ENCODE measurements at regions not wholly inside any gene's neighbourhood (a gene's known extent, or its start where the extent isn't known, plus 50 kb on each side); places are given as distances from the start of the nearest gene placed in this dataset.

DNA sequence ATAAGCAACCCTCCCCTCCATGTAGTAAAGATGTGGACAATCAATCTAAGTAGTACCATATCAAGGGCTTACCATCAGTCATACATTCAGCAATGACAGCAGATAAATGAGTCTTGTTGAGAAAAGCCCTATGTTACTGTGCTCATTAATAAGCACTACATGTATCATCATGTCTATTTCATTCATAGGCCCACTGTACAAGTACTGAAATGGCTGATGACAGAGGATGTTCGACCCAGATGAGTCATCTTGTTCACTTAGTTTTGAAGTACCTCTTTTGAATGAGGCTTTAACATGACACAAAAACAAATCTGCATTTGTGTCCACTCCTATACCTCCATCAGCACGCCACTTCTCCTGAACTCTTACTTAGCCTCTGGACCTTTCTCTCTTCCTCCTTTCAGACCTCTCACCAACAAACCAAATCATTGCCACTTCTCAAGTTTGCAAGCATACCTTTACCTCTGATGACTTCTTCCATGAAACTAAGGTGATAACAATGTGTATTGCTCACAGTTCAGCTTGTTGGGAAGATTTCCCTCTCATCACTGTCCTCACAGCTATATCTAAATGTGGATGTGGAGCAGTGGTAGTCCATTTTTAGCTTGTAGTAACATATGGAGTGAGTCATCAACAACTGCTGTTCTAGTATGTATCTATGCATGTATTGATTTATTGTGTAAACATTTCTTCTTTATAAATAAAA is 921.0 kb upstream of the SLC39A10 start:
- Mint-ChIP-seq H3K27ac (no peak overlapping the region), H3K27me3 (ENCODE audit: low read depth in 3 of 3) (peaks cover 0 to 2% (median 0%) of the 10 kb centered on the region in 3 donors), H3K36me3 (no peaks in the 10 kb centered on the region), H3K9me3 (peaks cover 2 to 8% (median 4%) of the 10 kb centered on the region in 7 donors), H3K4me1 (no peaks in the 10 kb centered on the region), H3K4me3 (no peak overlapping the region)
- H3K4me1 ChIP-seq (ENCODE audit: control insufficient read depth in 1 of 2, insufficient read depth in 2 of 2, low read length in 2 of 2): no peaks in the 10 kb centered on the region
- no peak for TF ChIP-seq CTCF (IDR thresholded peaks at IDR 0.05)
- H4K20me1 ChIP-seq (ENCODE audit: insufficient read depth, low read length): no peaks in the 10 kb centered on the region
- no peaks in the 10 kb centered on the region for H3K27me3 ChIP-seq (ENCODE audit: control insufficient read depth in 2 of 2, insufficient read depth in 2 of 2, low read length in 2 of 2)
- H3K27ac ChIP-seq (ENCODE audit: low read depth in 1 of 2, low read length in 2 of 2): no peak overlapping the region
- peaks cover 3 to 10% of the 10 kb centered on the region in 2 donors for H3K9me3 ChIP-seq (replicated peaks in 1 of 2; ENCODE audit: control insufficient read depth in 1 of 2, insufficient read depth in 1 of 2, low read length in 2 of 2)
- no peaks in the 10 kb centered on the region for H3K36me3 ChIP-seq (replicated peaks in 1 of 2; ENCODE audit: control insufficient read depth in 1 of 2, insufficient read depth in 2 of 2, low read length in 2 of 2)
- WGBS (ENCODE audit: insufficient coverage): 94% methylated on average over 2 of the region's 2 CpGs
- H3K4me2 ChIP-seq (replicated peaks; ENCODE audit: extremely low read depth, low read length, poor library complexity, severe bottlenecking): no peak overlapping the region
- H3K79me2 ChIP-seq (ENCODE audit: insufficient read depth, low read length): no peaks in the 10 kb centered on the region
- H3K9ac ChIP-seq (ENCODE audit: insufficient read depth, low read length, poor library complexity, severe bottlenecking): no peak overlapping the region
- no peak overlapping the region for H3K4me3 ChIP-seq (replicated peaks in 1 of 3; ENCODE audit: low read depth in 2 of 3, low read length in 3 of 3)
- intact Hi-C loops (cut with micrococcal nuclease): no loop called here
- DNase-seq: no peak
- H2AFZ ChIP-seq (ENCODE audit: insufficient read depth, low read depth, low read length, poor library complexity, severe bottlenecking): no peak overlapping the region

DNA sequence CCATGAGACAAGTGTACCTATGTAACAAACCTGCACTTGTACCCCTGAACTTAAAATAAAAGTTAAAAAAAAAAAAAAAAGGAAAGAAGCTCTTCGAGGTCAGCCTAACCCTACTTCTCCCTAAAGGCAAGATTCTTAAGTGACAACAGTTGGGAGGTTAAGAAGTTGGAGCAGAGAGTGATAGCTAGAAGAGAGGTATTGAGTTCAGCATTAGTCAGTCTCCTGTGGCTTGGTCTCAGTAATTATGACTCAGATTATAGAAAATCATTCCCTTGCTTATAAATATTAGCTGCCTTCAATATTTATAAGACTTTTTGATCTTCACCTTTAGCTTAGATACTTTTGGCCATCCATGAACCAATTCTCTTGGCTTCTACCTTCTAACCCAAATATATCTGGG is 926.8 kb upstream of the SLC39A10 start:
- no peak overlapping the region for H2AFZ ChIP-seq (ENCODE audit: insufficient read depth, low read depth, low read length, poor library complexity, severe bottlenecking)
- H3K27me3 Mint-ChIP-seq (ENCODE audit: low read depth in 3 of 3): peaks cover 0 to 3% (median 0%) of the 10 kb centered on the region in 3 donors
- no peak overlapping the region for H3K4me3 ChIP-seq (replicated peaks in 1 of 3; ENCODE audit: low read depth in 2 of 3, low read length in 3 of 3)
- H4K20me1 ChIP-seq (ENCODE audit: insufficient read depth, low read length): no peaks in the 10 kb centered on the region
- no peaks in the 10 kb centered on the region for H3K4me1 ChIP-seq (ENCODE audit: control insufficient read depth in 1 of 2, insufficient read depth in 2 of 2, low read length in 2 of 2)
- intact Hi-C loops (cut with micrococcal nuclease): no loop called here
- H3K79me2 ChIP-seq (ENCODE audit: insufficient read depth, low read length): no peaks in the 10 kb centered on the region
- H3K4me1 Mint-ChIP-seq: no peaks in the 10 kb centered on the region
- no peak overlapping the region for H3K9ac ChIP-seq (ENCODE audit: insufficient read depth, low read length, poor library complexity, severe bottlenecking)
- DNase-seq: no peak
- peaks cover 3 to 10% of the 10 kb centered on the region in 2 donors for H3K9me3 ChIP-seq (replicated peaks in 1 of 2; ENCODE audit: control insufficient read depth in 1 of 2, insufficient read depth in 1 of 2, low read length in 2 of 2)
- H3K4me3 Mint-ChIP-seq: no peak overlapping the region
- H3K27ac Mint-ChIP-seq: no peak overlapping the region
- H3K4me2 ChIP-seq (replicated peaks; ENCODE audit: extremely low read depth, low read length, poor library complexity, severe bottlenecking): no peak overlapping the region
- peaks cover 0 to 8% (median 3%) of the 10 kb centered on the region in 7 donors for H3K9me3 Mint-ChIP-seq
- H3K36me3 ChIP-seq (replicated peaks in 1 of 2; ENCODE audit: control insufficient read depth in 1 of 2, insufficient read depth in 2 of 2, low read length in 2 of 2): no peaks in the 10 kb centered on the region
- no peak overlapping the region for H3K27ac ChIP-seq (ENCODE audit: low read depth in 1 of 2, low read length in 2 of 2)
- H3K27me3 ChIP-seq (ENCODE audit: control insufficient read depth in 2 of 2, insufficient read depth in 2 of 2, low read length in 2 of 2): no peaks in the 10 kb centered on the region
- TF ChIP-seq CTCF (IDR thresholded peaks at IDR 0.05): no peak
- no peaks in the 10 kb centered on the region for H3K36me3 Mint-ChIP-seq
- WGBS (ENCODE audit: insufficient coverage): no CpG with 5 or more reads among the region's 1 CpG

Data from CD14-positive monocyte (primary cell).